ENCODE measurements at regions not wholly inside any gene's neighbourhood (a gene's known extent, or its start where the extent isn't known, plus 50 kb on each side); places are given as distances from the start of the nearest gene placed in this dataset.

GRCh38 chr5:52685971-52686370 lies 101.7 kb upstream of the ITGA1 start:
- TF ChIP-seq TAF1 (IDR thresholded peaks at IDR 0.05; ENCODE audit: borderline replicate concordance, low read depth, low read length) (no peak), POLR2A (IDR thresholded peaks at IDR 0.05; ENCODE audit: low read depth, low read length) (no peak), POLR2AphosphoS5 (IDR thresholded peaks at IDR 0.05; ENCODE audit: low read depth, low read length) (no peak)

All from GM12892 (cell line).